ENCODE measurements at regions not wholly inside any gene's neighbourhood (a gene's known extent, or its start where the extent isn't known, plus 50 kb on each side); places are given as distances from the start of the nearest gene placed in this dataset.
"Not testable (repeated sequence)": the region's sequence is repeated elsewhere in the genome, so short reads cannot be mapped to it uniquely, and the experiment has no call there.

- Mint-ChIP-seq H3K9me3 (peaks cover 1% of the 10 kb centered on the region), H3K4me3 (no peak overlapping the region), H3K36me3 (peaks cover 2% of the 10 kb centered on the region), H3K4me1 (peaks cover 8% of the 10 kb centered on the region), H3K27me3 (peaks cover 1% of the 10 kb centered on the region), H3K27ac (no peak overlapping the region)
- DNase-seq (ENCODE audit: low spot score in 2 of 2) (no peak), ATAC-seq (ENCODE audit: low read depth) (no peak)
These were observed 110.8 kb downstream of the TSEN15 start for GRCh38 chr1:184162281-184162680.

- no peak for DNase-seq (ENCODE audit: low spot score in 2 of 2)
- Mint-ChIP-seq H3K36me3 (peaks cover 2% of the 10 kb centered on the region), H3K4me3 (no peak overlapping the region), H3K4me1 (peaks cover 8% of the 10 kb centered on the region), H3K27ac (no peak overlapping the region), H3K9me3 (peaks cover 1% of the 10 kb centered on the region), H3K27me3 (peaks cover 1% of the 10 kb centered on the region)
- no peak for ATAC-seq (ENCODE audit: low read depth)
These were observed 112.3 kb downstream of the TSEN15 start for GRCh38 chr1:184163674-184164465.

- H3K9me3 Mint-ChIP-seq, result peaks cover 1% of the 10 kb centered on the region
- peaks cover 1% of the 10 kb centered on the region for H3K27me3 Mint-ChIP-seq
These were observed 113.0 kb downstream of the TSEN15 start for GRCh38 chr1:184164536-184164935.

GRCh38 chr1:184166485-184166884 is 115.0 kb downstream of the TSEN15 start:
- H3K36me3 Mint-ChIP-seq, result peaks cover 2% of the 10 kb centered on the region
- peaks cover 8% of the 10 kb centered on the region for H3K4me1 Mint-ChIP-seq
- no peak overlapping the region for H3K27ac Mint-ChIP-seq
- H3K9me3 Mint-ChIP-seq, result peaks cover 1% of the 10 kb centered on the region
- no peak for DNase-seq (ENCODE audit: low spot score in 2 of 2)
- no peak for ATAC-seq (ENCODE audit: low read depth)
- no peak overlapping the region for H3K4me3 Mint-ChIP-seq
- peaks cover 1% of the 10 kb centered on the region for H3K27me3 Mint-ChIP-seq

More at GRCh38 chr1:184164536-184164935, 113.0 kb downstream of the TSEN15 start:
- ATAC-seq (ENCODE audit: low read depth) (no peak), DNase-seq (ENCODE audit: low spot score in 2 of 2) (no peak)
- Mint-ChIP-seq H3K4me1 (peaks cover 8% of the 10 kb centered on the region), H3K4me3 (no peak overlapping the region), H3K36me3 (peaks cover 2% of the 10 kb centered on the region), H3K27ac (no peak overlapping the region)

DNA sequence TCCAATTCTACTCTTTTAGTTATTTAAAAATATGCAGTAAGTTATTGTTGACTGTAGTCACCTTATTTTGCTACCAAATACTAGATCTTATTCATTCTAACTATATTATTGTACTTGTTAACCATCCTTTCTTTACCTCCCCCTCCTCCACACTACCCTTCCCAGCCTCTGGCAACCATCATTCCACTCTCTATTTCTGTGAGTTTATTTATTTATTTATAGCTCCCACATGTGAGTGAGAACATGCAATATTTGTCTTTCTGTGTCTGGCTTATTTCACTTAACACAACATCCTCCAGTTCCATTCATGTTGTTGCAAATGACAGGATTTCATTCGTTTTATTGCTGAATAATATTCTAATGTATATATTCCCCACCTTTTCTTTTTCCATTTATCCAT is 115.8 kb downstream of the TSEN15 start:
- no peak for ATAC-seq (ENCODE audit: low read depth)
- H3K36me3 Mint-ChIP-seq, result peaks cover 2% of the 10 kb centered on the region
- no peak overlapping the region for H3K27ac Mint-ChIP-seq
- peaks cover 8% of the 10 kb centered on the region for H3K4me1 Mint-ChIP-seq
- H3K4me3 Mint-ChIP-seq, result no peak overlapping the region
- peaks cover 1% of the 10 kb centered on the region for H3K27me3 Mint-ChIP-seq
- no peak for DNase-seq (ENCODE audit: low spot score in 2 of 2)
- H3K9me3 Mint-ChIP-seq, result peaks cover 1% of the 10 kb centered on the region

DNA sequence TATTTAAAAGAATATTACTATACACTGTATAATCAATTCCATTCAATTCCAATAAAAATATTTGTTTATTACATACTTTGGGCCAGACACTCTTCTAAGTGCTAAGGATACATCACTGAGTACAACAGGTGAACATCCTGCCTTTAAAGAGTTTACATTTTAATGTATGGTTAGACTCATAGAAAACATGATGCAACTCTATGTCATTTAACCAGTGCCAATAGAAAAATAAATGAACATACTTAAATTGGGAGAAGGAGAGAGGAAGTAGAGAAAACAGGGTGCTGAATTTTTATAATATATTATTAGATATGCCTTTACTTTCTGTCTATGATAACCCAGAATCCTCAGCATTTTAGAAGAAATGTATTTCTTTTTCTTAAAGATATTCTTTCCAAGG is 119.2 kb downstream of the TSEN15 start:
- Mint-ChIP-seq H3K4me1 (peaks cover 2% of the 10 kb centered on the region), H3K4me3 (no peak overlapping the region), H3K27me3 (no peaks in the 10 kb centered on the region), H3K36me3 (no peaks in the 10 kb centered on the region), H3K9me3 (no peaks in the 10 kb centered on the region), H3K27ac (no peak overlapping the region)
- no peak for DNase-seq (ENCODE audit: low spot score in 2 of 2)
- no peak for ATAC-seq (ENCODE audit: low read depth)

GRCh38 chr1:184176058-184176457 is 124.5 kb downstream of the TSEN15 start:
- H3K4me1 Mint-ChIP-seq, result no peaks in the 10 kb centered on the region
- ATAC-seq (ENCODE audit: low read depth) (no peak), DNase-seq (ENCODE audit: low spot score in 2 of 2) (no peak)
- no peak overlapping the region for H3K4me3 Mint-ChIP-seq
- H3K36me3 Mint-ChIP-seq, result no peaks in the 10 kb centered on the region
- H3K9me3 Mint-ChIP-seq, result no peaks in the 10 kb centered on the region
- peaks cover 2% of the 10 kb centered on the region for H3K27me3 Mint-ChIP-seq
- no peak overlapping the region for H3K27ac Mint-ChIP-seq

- ATAC-seq (ENCODE audit: low read depth), result no peak
- no peaks in the 10 kb centered on the region for H3K9me3 Mint-ChIP-seq
These were observed 129.5 kb downstream of the TSEN15 start for GRCh38 chr1:184181044-184181443.

GRCh38 chr1:184183919-184184318 is 132.4 kb downstream of the TSEN15 start:
- Mint-ChIP-seq H3K4me1 (no peaks in the 10 kb centered on the region), H3K27ac (no peak overlapping the region), H3K4me3 (no peak overlapping the region), H3K36me3 (no peaks in the 10 kb centered on the region), H3K27me3 (peaks cover 3% of the 10 kb centered on the region), H3K9me3 (peaks cover 2% of the 10 kb centered on the region)
- no peak for DNase-seq (ENCODE audit: low spot score in 2 of 2)
- no peak for ATAC-seq (ENCODE audit: low read depth)

More at GRCh38 chr1:184181044-184181443, 129.5 kb downstream of the TSEN15 start:
- H3K4me1 Mint-ChIP-seq, result no peaks in the 10 kb centered on the region
- H3K36me3 Mint-ChIP-seq, result no peaks in the 10 kb centered on the region
- H3K4me3 Mint-ChIP-seq, result no peak overlapping the region
- DNase-seq (ENCODE audit: low spot score in 2 of 2), result no peak
- H3K27ac Mint-ChIP-seq, result no peak overlapping the region
- H3K27me3 Mint-ChIP-seq, result peaks cover 3% of the 10 kb centered on the region

- not testable (repeated sequence) for H3K27ac Mint-ChIP-seq; H3K36me3 Mint-ChIP-seq; H3K4me3 Mint-ChIP-seq; H3K27me3 Mint-ChIP-seq; ATAC-seq (ENCODE audit: low read depth); DNase-seq (ENCODE audit: low spot score in 2 of 2); H3K9me3 Mint-ChIP-seq; H3K4me1 Mint-ChIP-seq
These were observed 133.1 kb downstream of the TSEN15 start for GRCh38 chr1:184184614-184185013.

GRCh38 chr1:184185347-184185746 is 133.8 kb downstream of the TSEN15 start:
- Mint-ChIP-seq H3K27ac (no peak overlapping the region), H3K36me3 (no peaks in the 10 kb centered on the region), H3K4me3 (no peak overlapping the region), H3K27me3 (peaks cover 3% of the 10 kb centered on the region), H3K4me1 (no peaks in the 10 kb centered on the region), H3K9me3 (peaks cover 2% of the 10 kb centered on the region)
- DNase-seq (ENCODE audit: low spot score in 2 of 2) (no peak), ATAC-seq (ENCODE audit: low read depth) (no peak)

GRCh38 chr1:184186167-184186566 is 134.6 kb downstream of the TSEN15 start:
- H3K9me3 Mint-ChIP-seq, result peaks cover 2% of the 10 kb centered on the region
- no peaks in the 10 kb centered on the region for H3K4me1 Mint-ChIP-seq
- DNase-seq (ENCODE audit: low spot score in 2 of 2) (no peak), ATAC-seq (ENCODE audit: low read depth) (no peak)
- no peak overlapping the region for H3K27ac Mint-ChIP-seq
- H3K36me3 Mint-ChIP-seq, result no peaks in the 10 kb centered on the region
- H3K27me3 Mint-ChIP-seq, result peaks cover 3% of the 10 kb centered on the region
- H3K4me3 Mint-ChIP-seq, result no peak overlapping the region

- ATAC-seq (ENCODE audit: low read depth) (no peak), DNase-seq (ENCODE audit: low spot score in 2 of 2) (no peak)
- Mint-ChIP-seq H3K4me3 (no peak overlapping the region), H3K9me3 (peaks cover 2% of the 10 kb centered on the region), H3K27me3 (peaks cover 3% of the 10 kb centered on the region), H3K36me3 (no peaks in the 10 kb centered on the region), H3K27ac (no peak overlapping the region), H3K4me1 (no peaks in the 10 kb centered on the region)
These were observed 135.6 kb downstream of the TSEN15 start for GRCh38 chr1:184187097-184187496.

GRCh38 chr1:184188037-184188436 is 136.5 kb downstream of the TSEN15 start:
- Mint-ChIP-seq H3K36me3 (no peaks in the 10 kb centered on the region), H3K4me1 (no peaks in the 10 kb centered on the region), H3K9me3 (peaks cover 2% of the 10 kb centered on the region), H3K27me3 (peaks cover 3% of the 10 kb centered on the region), H3K4me3 (no peak overlapping the region), H3K27ac (no peak overlapping the region)
- DNase-seq (ENCODE audit: low spot score in 2 of 2) (no peak), ATAC-seq (ENCODE audit: low read depth) (no peak)

DNA sequence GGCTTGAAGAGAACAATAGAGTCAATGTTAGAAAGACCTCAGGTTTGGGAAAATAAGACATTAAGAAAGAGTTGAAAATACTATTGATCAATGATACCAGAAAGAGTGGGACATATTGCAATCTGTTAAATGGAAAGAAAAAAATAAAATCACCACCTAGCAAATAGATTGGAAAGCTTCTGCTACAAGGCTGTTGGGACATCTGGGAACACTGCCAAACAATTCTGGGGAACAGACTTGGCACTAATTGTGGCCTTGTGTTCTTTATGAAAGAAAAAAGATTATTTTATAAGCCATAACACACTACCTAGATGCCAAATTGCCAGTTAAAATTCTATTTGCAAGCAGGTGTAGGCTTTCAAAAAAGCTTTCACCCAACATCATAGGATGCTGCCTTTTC is 137.8 kb downstream of the TSEN15 start:
- Mint-ChIP-seq H3K9me3 (peaks cover 2% of the 10 kb centered on the region), H3K27ac (no peak overlapping the region), H3K27me3 (peaks cover 7% of the 10 kb centered on the region), H3K36me3 (no peaks in the 10 kb centered on the region), H3K4me1 (no peaks in the 10 kb centered on the region), H3K4me3 (no peak overlapping the region)
- ATAC-seq (ENCODE audit: low read depth) (no peak), DNase-seq (ENCODE audit: low spot score in 2 of 2) (no peak)

Data from memory B cell (primary cell).